Activated CD8-positive, alpha-beta T cell treated with anti-CD3 and anti-CD28 coated beads for 36 hours (primary cell): ENCODE measurements at regions not wholly inside any gene's neighbourhood (a gene's known extent, or its start where the extent isn't known, plus 50 kb on each side); places are given as distances from the start of the nearest gene placed in this dataset.
"Not testable (repeated sequence)": the region's sequence is repeated elsewhere in the genome, so short reads cannot be mapped to it uniquely, and the experiment has no call there.

Experiments
- ATAC-seq: fragments of 200-7000 bp; cut with Tn5 transposase; one replicate; pipeline ENCODE4 v1.10.0; 2021; ENCODE audit warnings: mild to moderate bottlenecking, moderate library complexity
- CTCF ChIA-PET: fragments of 350-600 bp; sonication (Branson Sonifier 250); formaldehyde crosslinking; loops from one replicate; lab custom pipeline; 2021; ENCODE audit warnings: antibody characterized with exemption; lab: Charles Lee
- POLR2A ChIA-PET: fragments of 350-600 bp; sonication (Branson Sonifier 250); formaldehyde crosslinking; loops from one replicate; lab custom pipeline; 2021; ENCODE audit warnings: antibody characterized with exemption; lab: Charles Lee
- DNase-seq: peaks from one replicate; pipeline ENCODE4 v3.0.0-alpha.2; 2020
- H3K27ac Mint-ChIP-seq: one replicate; pipeline ENCODE4 v1.8.0; 2021; ENCODE audit warnings: mild to moderate bottlenecking, mixed read lengths
- H3K27me3 Mint-ChIP-seq: one replicate; pipeline ENCODE4 v1.8.0; 2021; ENCODE audit warnings: mixed read lengths
- H3K36me3 Mint-ChIP-seq: one replicate; pipeline ENCODE4 v1.8.0; 2021; ENCODE audit warnings: low read depth, mixed read lengths
- H3K4me1 Mint-ChIP-seq: one replicate; pipeline ENCODE4 v1.8.0; 2021; ENCODE audit warnings: low read depth, mixed read lengths
- H3K4me3 Mint-ChIP-seq: one replicate; pipeline ENCODE4 v1.8.0; 2021; ENCODE audit warnings: mild to moderate bottlenecking, moderate library complexity, mixed read lengths
- H3K9me3 Mint-ChIP-seq: one replicate; pipeline ENCODE4 v1.8.0; 2021; ENCODE audit warnings: mixed read lengths
- intact Hi-C: fragments of 100-400 bp; cut with micrococcal nuclease; formaldehyde crosslinking; loops from one replicate; pipeline ENCODE4 v1.10.0; 2022

- H3K9me3 Mint-ChIP-seq, CTCF ChIA-PET, H3K27ac Mint-ChIP-seq, POLR2A ChIA-PET, H3K4me3 Mint-ChIP-seq, H3K27me3 Mint-ChIP-seq, H3K4me1 Mint-ChIP-seq, H3K36me3 Mint-ChIP-seq, DNase-seq, intact Hi-C loops, ATAC-seq: not testable (repeated sequence)
Measured at GRCh38 chr16:18263046-18263445, 73.5 kb downstream of the NPIPA8 start.

- ATAC-seq, H3K4me3 Mint-ChIP-seq, DNase-seq, POLR2A ChIA-PET, H3K36me3 Mint-ChIP-seq, H3K4me1 Mint-ChIP-seq, intact Hi-C loops, H3K27ac Mint-ChIP-seq, CTCF ChIA-PET, H3K27me3 Mint-ChIP-seq, H3K9me3 Mint-ChIP-seq: not testable (repeated sequence)
Measured at GRCh38 chr16:18261848-18262247, 74.7 kb downstream of the NPIPA8 start.

- POLR2A ChIA-PET, H3K4me3 Mint-ChIP-seq, CTCF ChIA-PET, H3K9me3 Mint-ChIP-seq, ATAC-seq, DNase-seq, H3K27ac Mint-ChIP-seq, H3K27me3 Mint-ChIP-seq, intact Hi-C loops, H3K4me1 Mint-ChIP-seq, H3K36me3 Mint-ChIP-seq: not testable (repeated sequence)
Measured at GRCh38 chr16:18259496-18260176, 76.9 kb downstream of the NPIPA8 start.

GRCh38 chr16:18252943-18253342 is 83.6 kb downstream of the NPIPA8 start:
- POLR2A ChIA-PET, H3K9me3 Mint-ChIP-seq, DNase-seq, H3K27me3 Mint-ChIP-seq, H3K27ac Mint-ChIP-seq, ATAC-seq, H3K36me3 Mint-ChIP-seq, H3K4me1 Mint-ChIP-seq, H3K4me3 Mint-ChIP-seq, CTCF ChIA-PET, intact Hi-C loops: not testable (repeated sequence)

- POLR2A ChIA-PET, ATAC-seq, intact Hi-C loops, H3K4me3 Mint-ChIP-seq, H3K4me1 Mint-ChIP-seq, H3K27me3 Mint-ChIP-seq, H3K9me3 Mint-ChIP-seq, CTCF ChIA-PET, H3K27ac Mint-ChIP-seq, H3K36me3 Mint-ChIP-seq, DNase-seq: not testable (repeated sequence)
Measured at GRCh38 chr16:18230505-18230904, 106.0 kb downstream of the NPIPA8 start.

GRCh38 chr16:18222054-18223009 is 114.2 kb downstream of the NPIPA8 start:
- POLR2A ChIA-PET, H3K9me3 Mint-ChIP-seq, H3K27ac Mint-ChIP-seq, intact Hi-C loops, ATAC-seq, H3K4me3 Mint-ChIP-seq, H3K4me1 Mint-ChIP-seq, H3K27me3 Mint-ChIP-seq, H3K36me3 Mint-ChIP-seq, CTCF ChIA-PET, DNase-seq: not testable (repeated sequence)

- H3K4me1 Mint-ChIP-seq, H3K27ac Mint-ChIP-seq, CTCF ChIA-PET, H3K9me3 Mint-ChIP-seq, POLR2A ChIA-PET, H3K4me3 Mint-ChIP-seq, H3K27me3 Mint-ChIP-seq, ATAC-seq, H3K36me3 Mint-ChIP-seq, DNase-seq, intact Hi-C loops: not testable (repeated sequence)
Measured at GRCh38 chr16:18217741-18218140, 118.8 kb downstream of the NPIPA8 start.

GRCh38 chr16:18216814-18217213 is 119.7 kb downstream of the NPIPA8 start:
- H3K36me3 Mint-ChIP-seq, H3K9me3 Mint-ChIP-seq, H3K27ac Mint-ChIP-seq, POLR2A ChIA-PET, H3K27me3 Mint-ChIP-seq, intact Hi-C loops, DNase-seq, H3K4me1 Mint-ChIP-seq, CTCF ChIA-PET, ATAC-seq, H3K4me3 Mint-ChIP-seq: not testable (repeated sequence)

GRCh38 chr16:18213810-18214209 is 122.7 kb downstream of the NPIPA8 start:
- H3K4me1 Mint-ChIP-seq, H3K9me3 Mint-ChIP-seq, H3K36me3 Mint-ChIP-seq, POLR2A ChIA-PET, DNase-seq, H3K4me3 Mint-ChIP-seq, H3K27ac Mint-ChIP-seq, H3K27me3 Mint-ChIP-seq, intact Hi-C loops, CTCF ChIA-PET, ATAC-seq: not testable (repeated sequence)

GRCh38 chr16:18211505-18211904 is 125.0 kb downstream of the NPIPA8 start:
- H3K27me3 Mint-ChIP-seq, H3K4me3 Mint-ChIP-seq, POLR2A ChIA-PET, intact Hi-C loops, CTCF ChIA-PET, H3K9me3 Mint-ChIP-seq, DNase-seq, H3K36me3 Mint-ChIP-seq, H3K27ac Mint-ChIP-seq, ATAC-seq, H3K4me1 Mint-ChIP-seq: not testable (repeated sequence)

- H3K4me1 Mint-ChIP-seq, H3K27ac Mint-ChIP-seq, intact Hi-C loops, H3K9me3 Mint-ChIP-seq, POLR2A ChIA-PET, DNase-seq, ATAC-seq, H3K4me3 Mint-ChIP-seq, H3K27me3 Mint-ChIP-seq, H3K36me3 Mint-ChIP-seq, CTCF ChIA-PET: not testable (repeated sequence)
Measured at GRCh38 chr16:18204786-18205185, 131.8 kb downstream of the NPIPA8 start.

GRCh38 chr16:18204309-18204708 is 132.2 kb downstream of the NPIPA8 start:
- DNase-seq, CTCF ChIA-PET, ATAC-seq, H3K36me3 Mint-ChIP-seq, H3K27me3 Mint-ChIP-seq, H3K27ac Mint-ChIP-seq, POLR2A ChIA-PET, intact Hi-C loops, H3K4me1 Mint-ChIP-seq, H3K9me3 Mint-ChIP-seq, H3K4me3 Mint-ChIP-seq: not testable (repeated sequence)
